ENCODE measurements at regions not wholly inside any gene's neighbourhood (a gene's known extent, or its start where the extent isn't known, plus 50 kb on each side); places are given as distances from the start of the nearest gene placed in this dataset.

- no peaks in the 10 kb centered on the region for H3K79me2 ChIP-seq (ENCODE audit: insufficient read depth, low read length)
- H3K9ac ChIP-seq (ENCODE audit: low read length) = no peak overlapping the region
- no peak for TF ChIP-seq EZH2phosphoT487 (IDR thresholded peaks at IDR 0.05; ENCODE audit: borderline replicate concordance)
- no peak for TF ChIP-seq CEBPB (IDR thresholded peaks at IDR 0.05; ENCODE audit: low read depth)
- TF ChIP-seq MAX (IDR thresholded peaks at IDR 0.05) = no peak
- TF ChIP-seq ZNF274 (IDR thresholded peaks at IDR 0.05; ENCODE audit: low read depth, low read length) = no peak
- no peak for TF ChIP-seq YY1 (IDR thresholded peaks at IDR 0.05; ENCODE audit: extremely low read depth, insufficient replicate concordance, low read depth, low read length)
- TF ChIP-seq CTCF (IDR thresholded peaks at IDR 0.05 in 2 of 3, conservative IDR thresholded peaks at IDR 0.05 in 1 of 3; ENCODE audit: borderline replicate concordance in 1 of 3, insufficient read depth in 1 of 3, low read depth in 2 of 3, low read length in 2 of 3) = no peak
- TF ChIP-seq REST (IDR thresholded peaks at IDR 0.05; ENCODE audit: low read depth) = no peak
- TF ChIP-seq FOSL1 (IDR thresholded peaks at IDR 0.05; ENCODE audit: low read depth) = no peak
- no peak for TF ChIP-seq SP1 (IDR thresholded peaks at IDR 0.05; ENCODE audit: low read depth)
- no peak for TF ChIP-seq JUND (IDR thresholded peaks at IDR 0.05)
- no peak for TF ChIP-seq ZFX (IDR thresholded peaks at IDR 0.05)
- TF ChIP-seq ELF1 (IDR thresholded peaks at IDR 0.05; ENCODE audit: borderline replicate concordance, low read depth) = no peak
- no peak for TF ChIP-seq ATF3 (IDR thresholded peaks at IDR 0.05)
- no peak for TF ChIP-seq SIN3A (IDR thresholded peaks at IDR 0.05; ENCODE audit: low read depth)
- no peak overlapping the region for H3K4me2 ChIP-seq (ENCODE audit: low read length)
- no peak overlapping the region for H2AFZ ChIP-seq (ENCODE audit: low read depth, low read length, poor library complexity, severe bottlenecking)
- no TSS peak for BruUV-seq (replicated peaks)
- no peak overlapping the region for H3K4me3 ChIP-seq (replicated peaks in 1 of 2; ENCODE audit: low read depth in 1 of 2, low read length in 2 of 2)
- H3K27me3 ChIP-seq (ENCODE audit: insufficient read depth, low read length) = no peaks in the 10 kb centered on the region
- CTCF ChIA-PET = no interaction called here
- intact Hi-C loops (cut with micrococcal nuclease) = no loop called here
- no peaks in the 10 kb centered on the region for H3K36me3 ChIP-seq (ENCODE audit: control insufficient read depth in 1 of 2, insufficient read depth in 2 of 2, low read length in 2 of 2)
- ATAC-seq (no peak), DNase-seq (ENCODE audit: low read depth, low spot score) (no peak)
- POLR2A ChIA-PET = no interaction called here
- no peaks in the 10 kb centered on the region for H4K20me1 ChIP-seq (ENCODE audit: insufficient read depth)
- H3K9me3 ChIP-seq (ENCODE audit: control insufficient read depth in 1 of 2, insufficient read depth in 1 of 2, low read depth in 1 of 2, low read length in 2 of 2) = no peaks in the 10 kb centered on the region
- RAD21 ChIA-PET (ENCODE audit: low non-redundant PET in 1 of 2, low total read pairs in 2 of 2, uncharacterized antibody in 2 of 2, unreplicated experiment in 2 of 2) = no interaction called here
- H3K9me2 ChIP-seq (ENCODE audit: insufficient read depth) = no peaks in the 10 kb centered on the region
- no peak overlapping the region for H3K27ac ChIP-seq (ENCODE audit: low read depth, low read length)
- H3K4me1 ChIP-seq (ENCODE audit: control insufficient read depth in 1 of 2, insufficient read depth in 2 of 2, low read length in 2 of 2) = no peaks in the 10 kb centered on the region
Measured at GRCh38 chr20:5665417-5665816, 54.6 kb upstream of the GPCPD1 start.

Measured in HCT116 (cell line).